ENCODE measurements at regions not wholly inside any gene's neighbourhood (a gene's known extent, or its start where the extent isn't known, plus 50 kb on each side); places are given as distances from the start of the nearest gene placed in this dataset.

DNA sequence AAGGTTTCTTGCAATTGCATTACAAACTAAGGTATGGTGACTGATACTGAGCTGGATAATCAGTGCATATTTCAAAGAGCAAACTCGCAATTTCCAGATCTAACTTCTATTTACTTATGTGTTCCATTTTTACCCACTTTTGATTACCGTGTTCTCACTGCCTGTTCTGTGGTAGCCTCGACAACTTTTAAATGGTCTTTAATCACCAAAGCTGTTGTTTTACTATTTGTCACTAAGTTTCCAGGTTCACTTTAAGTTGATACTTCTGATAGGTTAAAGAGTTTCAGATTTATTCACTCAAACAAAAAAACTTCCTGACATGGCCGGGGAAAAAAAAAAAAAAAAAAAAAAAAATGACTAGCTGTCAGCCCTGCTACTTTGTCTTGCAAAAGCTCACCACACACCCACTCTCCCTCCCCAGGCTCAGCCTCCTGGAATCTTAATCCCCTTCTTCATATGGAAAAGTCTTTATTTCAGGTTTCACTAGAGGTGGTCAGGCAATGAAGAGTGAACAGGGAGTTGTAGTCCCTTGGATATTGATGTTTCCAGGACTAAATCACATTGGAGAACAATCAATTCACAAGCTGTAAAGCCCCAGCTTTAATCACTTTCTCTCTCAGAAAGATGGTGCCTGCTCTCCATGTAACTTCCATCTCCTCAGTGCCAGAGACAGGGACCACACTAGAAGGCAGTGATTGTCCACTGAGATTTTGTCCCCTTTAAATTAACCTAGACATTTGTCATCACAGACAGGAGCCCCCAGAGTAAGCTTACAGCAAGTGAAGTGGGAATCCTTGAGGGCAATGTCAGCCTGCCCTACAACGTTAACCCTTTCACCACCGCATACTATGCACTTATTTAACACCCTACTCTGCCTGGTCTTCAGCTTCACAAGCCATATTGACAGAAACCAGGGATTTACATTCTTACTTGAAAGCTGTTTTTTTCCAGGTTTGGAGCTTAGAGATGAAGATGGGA, 749.1 kb upstream of the SORCS1 start:
- H3K79me2 ChIP-seq (ENCODE audit: insufficient read depth, low read depth), result no peaks in the 10 kb centered on the region
- no peaks in the 10 kb centered on the region for H3K36me3 ChIP-seq (ENCODE audit: insufficient read depth)
- no peaks in the 10 kb centered on the region for H4K20me1 ChIP-seq (ENCODE audit: insufficient read depth)
- H3K4me3 ChIP-seq (IDR thresholded peaks at IDR 0.05; ENCODE audit: insufficient read depth, low read depth, low read length), result no peak overlapping the region
- H3K27ac ChIP-seq, result no peak overlapping the region
- H3K4me1 ChIP-seq (ENCODE audit: low read depth, poor library complexity, severe bottlenecking), result no peaks in the 10 kb centered on the region
- TF ChIP-seq, protein P1, sequence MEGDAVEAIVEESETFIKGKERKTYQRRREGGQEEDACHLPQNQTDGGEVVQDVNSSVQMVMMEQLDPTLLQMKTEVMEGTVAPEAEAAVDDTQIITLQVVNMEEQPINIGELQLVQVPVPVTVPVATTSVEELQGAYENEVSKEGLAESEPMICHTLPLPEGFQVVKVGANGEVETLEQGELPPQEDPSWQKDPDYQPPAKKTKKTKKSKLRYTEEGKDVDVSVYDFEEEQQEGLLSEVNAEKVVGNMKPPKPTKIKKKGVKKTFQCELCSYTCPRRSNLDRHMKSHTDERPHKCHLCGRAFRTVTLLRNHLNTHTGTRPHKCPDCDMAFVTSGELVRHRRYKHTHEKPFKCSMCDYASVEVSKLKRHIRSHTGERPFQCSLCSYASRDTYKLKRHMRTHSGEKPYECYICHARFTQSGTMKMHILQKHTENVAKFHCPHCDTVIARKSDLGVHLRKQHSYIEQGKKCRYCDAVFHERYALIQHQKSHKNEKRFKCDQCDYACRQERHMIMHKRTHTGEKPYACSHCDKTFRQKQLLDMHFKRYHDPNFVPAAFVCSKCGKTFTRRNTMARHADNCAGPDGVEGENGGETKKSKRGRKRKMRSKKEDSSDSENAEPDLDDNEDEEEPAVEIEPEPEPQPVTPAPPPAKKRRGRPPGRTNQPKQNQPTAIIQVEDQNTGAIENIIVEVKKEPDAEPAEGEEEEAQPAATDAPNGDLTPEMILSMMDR (conservative IDR thresholded peaks at IDR 0.05; ENCODE audit: low read depth, low read length), result no peak
- no peak overlapping the region for H3K4me2 ChIP-seq
- no peak overlapping the region for H3K9ac ChIP-seq
- H3K27me3 ChIP-seq (ENCODE audit: insufficient read depth, low read depth), result no peaks in the 10 kb centered on the region
- H2AFZ ChIP-seq (ENCODE audit: low read depth), result no peak overlapping the region

DNA sequence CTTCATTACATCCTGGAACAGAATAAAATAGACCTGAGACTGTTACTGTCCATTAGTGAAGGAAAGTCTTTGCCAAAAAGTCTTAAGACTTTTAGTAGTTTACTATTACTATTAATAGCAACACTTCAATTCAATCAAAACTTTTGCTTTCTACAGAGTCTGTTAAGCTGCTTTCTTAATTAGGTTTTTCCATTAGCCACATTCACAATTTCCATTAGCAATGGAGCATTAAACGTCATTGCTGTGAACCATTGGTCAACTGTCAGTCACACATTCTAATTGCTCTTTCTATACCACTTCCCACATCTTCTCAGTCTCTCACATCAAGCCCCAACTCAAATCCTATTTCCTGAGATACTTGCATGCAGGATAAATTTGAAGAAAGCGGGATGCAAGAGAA, 736.6 kb upstream of the SORCS1 start:
- Histone ChIP-seq H3K36me3 (ENCODE audit: insufficient read depth) (no peaks in the 10 kb centered on the region), H3K4me2 (no peak overlapping the region), H3K4me1 (ENCODE audit: low read depth, poor library complexity, severe bottlenecking) (no peaks in the 10 kb centered on the region), H3K9ac (no peak overlapping the region), H3K79me2 (ENCODE audit: insufficient read depth, low read depth) (no peaks in the 10 kb centered on the region), H3K4me3 (IDR thresholded peaks at IDR 0.05; ENCODE audit: insufficient read depth, low read depth, low read length) (no peak overlapping the region), H2AFZ (ENCODE audit: low read depth) (no peak overlapping the region), H3K27ac (no peak overlapping the region), H3K27me3 (ENCODE audit: insufficient read depth, low read depth) (no peaks in the 10 kb centered on the region), H4K20me1 (ENCODE audit: insufficient read depth) (no peaks in the 10 kb centered on the region)
- TF ChIP-seq, protein P1 (conservative IDR thresholded peaks at IDR 0.05; ENCODE audit: low read depth, low read length), result no peak

DNA sequence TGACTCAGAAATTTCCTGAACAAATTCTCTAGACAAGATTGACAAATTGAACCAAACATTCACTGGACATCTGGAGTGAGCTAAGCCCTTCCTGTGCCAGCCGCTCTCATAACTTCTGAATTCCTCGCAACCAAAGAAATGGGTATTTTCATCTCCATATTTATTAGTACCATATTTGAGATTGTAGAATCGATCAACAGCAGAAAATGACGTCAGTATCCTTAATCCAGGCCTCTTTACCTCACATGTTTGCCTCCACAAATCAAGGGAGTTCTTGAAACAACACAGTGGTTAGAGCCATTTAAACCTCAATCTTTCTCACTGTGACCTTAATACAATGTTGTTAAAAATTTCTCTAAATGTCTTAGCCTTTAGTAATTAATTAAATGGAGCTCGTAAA, 735.6 kb upstream of the SORCS1 start:
- Histone ChIP-seq H3K79me2 (ENCODE audit: insufficient read depth, low read depth) (no peaks in the 10 kb centered on the region), H3K4me2 (no peak overlapping the region), H2AFZ (ENCODE audit: low read depth) (no peak overlapping the region), H3K36me3 (ENCODE audit: insufficient read depth) (no peaks in the 10 kb centered on the region), H3K9ac (no peak overlapping the region), H3K27ac (no peak overlapping the region), H3K4me1 (ENCODE audit: low read depth, poor library complexity, severe bottlenecking) (no peaks in the 10 kb centered on the region), H3K27me3 (ENCODE audit: insufficient read depth, low read depth) (no peaks in the 10 kb centered on the region), H4K20me1 (ENCODE audit: insufficient read depth) (no peaks in the 10 kb centered on the region), H3K4me3 (IDR thresholded peaks at IDR 0.05; ENCODE audit: insufficient read depth, low read depth, low read length) (no peak overlapping the region)
- TF ChIP-seq, protein P1 (conservative IDR thresholded peaks at IDR 0.05; ENCODE audit: low read depth, low read length), result no peak

DNA sequence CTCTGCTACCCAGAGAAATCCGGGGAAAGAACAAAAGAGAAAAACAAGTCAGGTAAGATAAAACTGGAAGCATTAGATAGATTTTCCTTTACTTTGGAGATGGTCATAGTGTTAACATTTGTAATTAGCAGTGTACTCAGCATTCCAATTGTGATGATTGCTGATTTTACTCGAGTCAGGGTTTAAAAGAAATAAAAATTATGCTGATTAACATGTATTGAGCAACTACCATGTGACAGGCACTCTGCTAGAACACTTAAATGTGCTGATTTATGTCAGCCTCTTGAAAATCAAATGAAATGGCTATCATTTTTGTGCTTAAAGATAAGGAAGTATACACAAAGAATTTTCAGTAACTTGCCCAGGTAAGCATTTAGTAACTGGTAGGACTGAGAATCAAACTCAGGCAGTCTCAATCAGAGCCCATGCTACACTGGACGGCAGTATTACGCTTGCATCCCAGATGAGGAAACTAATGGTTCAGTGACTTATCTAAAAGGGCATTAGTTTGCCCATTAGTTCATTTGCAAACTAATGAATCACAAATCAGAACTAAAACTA, 735.1 kb upstream of the SORCS1 start:
- H3K4me2 ChIP-seq, result no peak overlapping the region
- no peaks in the 10 kb centered on the region for H3K79me2 ChIP-seq (ENCODE audit: insufficient read depth, low read depth)
- no peaks in the 10 kb centered on the region for H4K20me1 ChIP-seq (ENCODE audit: insufficient read depth)
- H3K36me3 ChIP-seq (ENCODE audit: insufficient read depth), result no peaks in the 10 kb centered on the region
- no peak overlapping the region for H3K27ac ChIP-seq
- H2AFZ ChIP-seq (ENCODE audit: low read depth), result no peak overlapping the region
- H3K4me1 ChIP-seq (ENCODE audit: low read depth, poor library complexity, severe bottlenecking), result no peaks in the 10 kb centered on the region
- TF ChIP-seq, protein P1 (conservative IDR thresholded peaks at IDR 0.05; ENCODE audit: low read depth, low read length), result no peak
- H3K4me3 ChIP-seq (IDR thresholded peaks at IDR 0.05; ENCODE audit: insufficient read depth, low read depth, low read length), result no peak overlapping the region
- H3K9ac ChIP-seq, result no peak overlapping the region
- H3K27me3 ChIP-seq (ENCODE audit: insufficient read depth, low read depth), result no peaks in the 10 kb centered on the region

All from KMS-11 (cell line).